ENCODE measurements at regions not wholly inside any gene's neighbourhood (a gene's known extent, or its start where the extent isn't known, plus 50 kb on each side); places are given as distances from the start of the nearest gene placed in this dataset.

DNA sequence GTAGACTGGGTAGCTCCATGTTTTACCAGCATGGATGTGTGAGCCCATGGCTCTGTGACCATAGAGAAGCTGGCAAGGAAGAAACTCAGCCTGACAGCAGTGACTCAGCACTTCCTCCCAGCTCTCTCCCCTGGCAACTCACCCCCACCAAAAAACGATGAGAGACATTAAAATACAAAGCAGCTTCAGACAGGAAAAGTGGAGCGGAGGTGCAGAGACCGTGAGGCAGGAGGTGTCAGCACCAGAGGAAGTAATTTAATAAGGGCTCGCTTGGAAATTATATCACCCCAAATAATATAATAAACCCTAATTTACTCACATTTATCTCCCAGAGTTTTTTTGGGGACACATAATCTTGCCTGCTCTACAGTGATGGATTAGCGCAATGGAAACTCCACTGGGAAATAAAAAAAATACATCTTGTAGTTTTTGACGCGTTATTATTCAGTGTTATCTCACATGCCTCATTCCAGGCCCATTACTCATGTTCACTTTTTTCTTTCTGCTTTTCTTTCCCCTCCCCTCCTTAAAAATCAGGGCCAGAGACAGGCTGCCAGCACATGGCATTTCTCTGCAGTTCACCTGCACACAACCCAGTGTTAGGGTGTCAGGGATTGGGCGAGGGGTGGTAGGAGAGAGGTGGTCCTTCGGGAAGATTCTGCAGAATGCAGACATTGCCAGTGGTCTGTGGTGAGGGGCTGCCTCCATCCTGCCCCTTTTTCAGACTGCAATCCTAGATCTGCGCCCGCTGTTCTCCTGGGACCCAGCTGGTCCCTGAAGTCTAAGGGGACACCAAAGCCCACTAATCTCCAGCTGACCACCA, 170.8 kb downstream of the BUD13 start:
- DNase-seq (ENCODE audit: low read depth in 2 of 3, low spot score in 2 of 3) = no peak

- DNase-seq (ENCODE audit: low read depth in 2 of 3, low spot score in 2 of 3) = no peak
These were observed 171.9 kb downstream of the BUD13 start for GRCh38 chr11:116600930-116601329.

GRCh38 chr11:116598556-116598955, 174.2 kb downstream of the BUD13 start:
- no peak for DNase-seq (ENCODE audit: low read depth in 2 of 3, low spot score in 2 of 3)

GRCh38 chr11:116598036-116598435, 174.8 kb downstream of the BUD13 start:
- DNase-seq (ENCODE audit: low read depth in 2 of 3, low spot score in 2 of 3) = no peak

- no peak for DNase-seq (ENCODE audit: low read depth in 2 of 3, low spot score in 2 of 3)
These were observed 176.2 kb downstream of the BUD13 start for GRCh38 chr11:116596346-116597260.

- no peak for DNase-seq (ENCODE audit: low read depth in 2 of 3, low spot score in 2 of 3)
These were observed 177.4 kb downstream of the BUD13 start for GRCh38 chr11:116595305-116595880.

- no peak for DNase-seq (ENCODE audit: low read depth in 2 of 3, low spot score in 2 of 3)
These were observed 181.8 kb downstream of the BUD13 start for GRCh38 chr11:116590844-116591570.

DNA sequence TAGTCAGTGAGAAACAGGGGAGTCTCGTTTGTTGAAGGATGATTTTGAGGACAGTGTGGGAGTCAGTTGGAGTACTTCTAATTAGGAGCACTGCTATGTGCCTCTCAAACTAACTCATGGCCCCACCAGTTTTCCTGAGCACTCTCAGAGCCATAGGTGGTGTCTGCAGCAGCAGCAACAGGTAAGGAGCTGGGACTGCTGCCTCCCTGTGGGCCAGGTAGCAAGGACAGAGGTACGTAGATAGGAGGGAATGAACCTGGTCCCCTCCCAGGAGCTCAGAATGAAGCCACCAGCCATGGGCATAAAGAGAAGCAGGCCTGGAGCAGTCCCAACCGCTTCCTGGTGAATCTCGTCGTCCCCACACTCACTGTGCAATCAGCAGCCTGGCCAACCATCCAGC, 183.4 kb downstream of the BUD13 start:
- no peak for DNase-seq (ENCODE audit: low read depth in 2 of 3, low spot score in 2 of 3)

GRCh38 chr11:116586392-116586791, 186.4 kb downstream of the BUD13 start:
- DNase-seq (ENCODE audit: low read depth in 2 of 3, low spot score in 2 of 3) = no peak

DNA sequence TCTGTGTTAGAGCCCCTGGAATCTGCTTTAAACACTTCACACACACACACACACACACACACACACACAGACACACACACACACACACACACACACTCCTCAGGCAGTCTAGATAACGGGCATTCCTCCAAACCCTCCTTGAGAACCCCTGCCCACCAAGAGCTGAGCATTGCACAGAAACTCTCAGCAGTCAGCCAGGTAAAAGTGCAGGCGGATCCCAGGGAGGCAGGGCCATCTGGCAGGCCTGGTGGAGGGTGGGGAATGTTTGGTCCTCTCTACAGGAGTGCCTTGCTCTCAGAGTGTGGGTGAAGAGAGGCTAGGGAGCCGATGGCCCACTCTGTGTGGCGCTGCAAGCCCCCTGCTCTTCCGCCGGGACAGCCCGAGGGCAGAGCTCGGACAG, 190.2 kb downstream of the BUD13 start:
- no peak for DNase-seq (ENCODE audit: low read depth in 2 of 3, low spot score in 2 of 3)

GRCh38 chr11:116581349-116581748, 191.4 kb downstream of the BUD13 start:
- no peak for DNase-seq (ENCODE audit: low read depth in 2 of 3, low spot score in 2 of 3)

- DNase-seq (ENCODE audit: low read depth in 2 of 3, low spot score in 2 of 3) = no peak
These were observed 192.0 kb downstream of the BUD13 start for GRCh38 chr11:116580799-116581198.

DNA sequence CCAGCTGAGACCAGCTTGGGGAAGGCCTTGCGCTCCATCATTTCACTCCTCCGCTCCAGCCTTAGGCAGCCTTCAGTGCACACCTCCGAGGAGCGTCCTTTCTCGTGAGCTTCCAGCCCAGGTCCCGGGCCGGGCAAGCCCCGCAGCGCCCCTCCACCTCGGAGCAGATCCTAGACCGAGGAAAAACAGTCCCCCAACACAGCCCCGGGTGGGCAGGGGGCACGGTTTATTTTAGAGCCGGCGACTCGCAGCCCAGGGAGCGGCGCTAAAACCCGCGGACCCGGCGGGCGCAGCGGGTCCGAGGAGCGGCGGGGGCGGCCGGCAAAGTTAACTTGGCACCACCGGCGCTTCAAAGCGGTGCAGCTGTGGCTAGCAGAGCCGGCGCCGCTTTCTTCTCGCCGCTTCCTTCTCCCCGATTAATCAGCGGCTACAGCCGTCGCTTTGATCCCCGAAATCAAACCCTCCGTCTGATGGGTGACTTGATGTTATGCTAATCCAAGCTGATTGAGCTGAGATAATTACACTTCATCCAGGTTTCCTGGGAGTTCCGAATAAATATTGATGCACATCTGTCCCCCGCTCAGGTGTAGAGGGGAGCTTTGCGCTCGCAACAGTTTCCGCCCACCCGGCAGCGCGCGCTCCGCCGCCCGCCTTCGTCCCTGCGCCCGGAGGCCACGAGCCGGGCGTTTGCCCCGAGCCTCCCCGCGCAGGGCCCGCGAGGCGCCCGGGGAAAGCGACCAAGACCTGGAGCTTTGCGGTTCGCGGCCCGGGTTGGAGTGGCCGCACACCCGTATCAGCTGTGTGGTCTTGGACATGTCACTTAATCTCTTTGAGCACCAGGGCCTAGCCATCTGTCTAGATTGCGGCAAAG, 192.7 kb downstream of the BUD13 start:
- no peak for DNase-seq (ENCODE audit: low read depth in 2 of 3, low spot score in 2 of 3)

DNA sequence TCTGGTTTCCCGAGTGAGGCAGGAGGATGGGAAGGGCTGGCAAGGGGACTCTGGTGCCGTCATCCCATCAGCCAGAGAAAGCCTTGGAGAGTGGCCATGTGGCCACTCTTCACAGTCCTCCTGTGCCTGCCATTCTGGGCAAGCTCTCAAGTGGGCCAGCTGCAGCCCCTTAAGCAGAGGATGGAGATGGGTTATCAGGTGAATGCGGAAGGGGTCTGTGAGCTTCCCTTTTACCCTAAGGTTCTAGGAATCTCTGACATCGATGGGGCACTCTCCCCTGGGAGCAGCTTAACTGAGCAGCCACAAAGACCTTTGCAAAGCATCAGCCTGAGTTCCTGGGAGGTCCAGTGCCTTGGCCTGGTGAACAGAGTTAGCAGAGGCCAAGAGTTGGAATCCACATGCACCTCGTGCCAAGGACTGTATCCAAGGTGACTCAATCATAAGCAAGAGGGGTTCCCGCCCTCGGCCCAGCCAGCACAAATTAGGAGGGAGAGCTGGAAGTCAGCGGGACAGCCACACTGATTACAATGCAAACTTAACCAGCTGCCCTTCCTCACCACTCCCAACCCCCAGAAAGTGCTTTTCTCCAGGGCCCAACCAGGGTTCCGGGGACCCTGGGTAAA, 193.6 kb downstream of the BUD13 start:
- no peak for DNase-seq (ENCODE audit: low read depth in 2 of 3, low spot score in 2 of 3)

DNA sequence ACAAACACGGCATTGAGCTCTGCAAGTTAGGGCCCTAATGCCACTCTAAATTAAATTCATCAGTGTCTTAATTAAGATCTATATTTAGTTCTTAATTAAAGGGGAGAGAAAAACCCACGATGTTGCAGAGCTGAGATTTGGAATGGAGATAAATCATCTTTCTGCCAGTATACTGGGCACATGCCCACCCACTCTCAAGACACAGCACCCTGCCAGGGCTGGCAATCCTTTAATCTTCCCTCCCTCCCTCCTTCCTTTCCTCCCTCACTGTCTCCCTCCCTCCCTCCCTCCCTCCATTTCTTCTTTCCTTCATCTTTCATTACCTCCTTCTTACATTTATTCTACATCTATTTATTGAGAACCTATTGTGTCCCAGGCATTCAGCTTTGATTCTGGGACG, 194.8 kb downstream of the BUD13 start:
- no peak for DNase-seq (ENCODE audit: low read depth in 2 of 3, low spot score in 2 of 3)

GRCh38 chr11:116577273-116577672, 195.5 kb downstream of the BUD13 start:
- DNase-seq (ENCODE audit: low read depth in 2 of 3, low spot score in 2 of 3) = no peak

GRCh38 chr11:116576526-116576925, 196.3 kb downstream of the BUD13 start:
- no peak for DNase-seq (ENCODE audit: low read depth in 2 of 3, low spot score in 2 of 3)

DNA sequence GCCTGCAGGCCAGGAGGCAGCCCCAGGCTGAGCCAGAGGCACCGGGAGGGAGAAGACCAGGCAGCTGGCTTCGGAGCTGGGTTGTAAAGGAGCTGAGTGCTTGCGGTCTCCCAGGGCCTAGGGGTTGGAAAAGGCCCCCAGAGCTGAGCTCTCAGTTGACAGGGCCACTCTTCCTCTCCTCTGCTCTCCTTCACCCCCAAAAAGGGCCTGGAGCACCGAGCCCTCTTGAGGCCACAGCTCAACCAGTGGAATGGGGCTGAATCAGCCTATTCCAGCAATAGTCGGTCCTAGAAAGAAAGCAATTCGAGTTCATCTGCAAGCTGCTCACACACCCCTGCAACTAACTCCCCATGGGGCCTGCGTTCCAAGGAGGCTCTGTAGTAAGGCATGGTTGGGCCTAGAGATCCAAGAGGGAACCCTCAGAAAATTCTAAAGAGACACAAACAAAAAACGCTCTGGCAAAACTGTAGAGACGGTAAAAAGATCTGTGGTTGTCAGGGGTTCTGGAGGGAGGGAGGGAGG, 205.0 kb downstream of the BUD13 start:
- no peak for DNase-seq (ENCODE audit: low read depth in 2 of 3, low spot score in 2 of 3)

- no peak for DNase-seq (ENCODE audit: low read depth in 2 of 3, low spot score in 2 of 3)
These were observed 209.1 kb downstream of the BUD13 start for GRCh38 chr11:116563712-116564047.

Data from activated CD8-positive, alpha-beta memory T cell treated with anti-CD3 and anti-CD28 coated beads for 48 hours (primary cell).